MM.1S (cell line): ENCODE measurements at regions not wholly inside any gene's neighbourhood (a gene's known extent, or its start where the extent isn't known, plus 50 kb on each side); places are given as distances from the start of the nearest gene placed in this dataset.

Experiments
- CTCF ChIP-seq: fragments of 300-600 bp; sonication (generic); IDR thresholded peaks from 2 replicates; pipeline ENCODE4 v1.5.1; 2016; ENCODE audit warnings: antibody characterized with exemption, low read length, mixed read lengths
- EZH2 ChIP-seq: fragments of 300-600 bp; sonication (generic); optimal IDR thresholded peaks from 2 replicates; pipeline ENCODE3; 2017; ENCODE audit warnings: low read depth, mild to moderate bottlenecking, antibody characterized with exemption, low read length, mixed read lengths
- EZH2phosphoT487 ChIP-seq: fragments of 300-600 bp; sonication (generic); IDR thresholded peaks from 2 replicates; pipeline ENCODE4 v1.6.1; 2018; ENCODE audit warnings: antibody characterized with exemption, low read length

- TF ChIP-seq CTCF (no peak), EZH2 (no peak), EZH2phosphoT487 (no peak)
Measured at GRCh38 chr14:98122527-98122926, 1149.5 kb downstream of the BCL11B start.
